ENCODE measurements at regions not wholly inside any gene's neighbourhood (a gene's known extent, or its start where the extent isn't known, plus 50 kb on each side); places are given as distances from the start of the nearest gene placed in this dataset.

DNA sequence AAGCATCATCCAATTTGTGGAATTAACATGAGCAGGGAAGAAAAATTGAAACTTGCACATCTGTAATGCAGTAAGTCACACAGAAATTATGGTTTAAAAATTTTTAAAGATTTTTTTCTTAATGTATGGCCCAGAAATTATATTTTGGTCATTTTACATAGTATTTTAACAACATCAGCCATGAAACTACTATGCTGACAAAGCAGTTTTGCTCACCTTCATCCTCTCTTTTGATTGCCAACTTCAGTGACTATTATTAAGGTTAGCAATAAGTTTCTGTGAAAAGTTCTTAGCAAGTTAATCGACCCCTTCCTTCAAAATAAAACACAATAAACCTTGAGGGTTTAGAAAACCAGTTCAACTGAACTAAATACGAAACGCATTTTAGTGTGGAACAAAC lies 1347.0 kb downstream of the EPHA7 start:
- no peaks in the 10 kb centered on the region for H3K4me1 ChIP-seq
- no peaks in the 10 kb centered on the region for H3K27me3 ChIP-seq
- intact Hi-C loops (cut with DNase I; ENCODE audit: low total_unique reads) = no loop called here
- no peak overlapping the region for H3K4me3 ChIP-seq
- H3K27ac ChIP-seq = no peak overlapping the region
- H3K36me3 ChIP-seq = no peaks in the 10 kb centered on the region
- DNase-seq (ENCODE audit: low spot score in 2 of 2) = no peak
- TF ChIP-seq, protein P1, sequence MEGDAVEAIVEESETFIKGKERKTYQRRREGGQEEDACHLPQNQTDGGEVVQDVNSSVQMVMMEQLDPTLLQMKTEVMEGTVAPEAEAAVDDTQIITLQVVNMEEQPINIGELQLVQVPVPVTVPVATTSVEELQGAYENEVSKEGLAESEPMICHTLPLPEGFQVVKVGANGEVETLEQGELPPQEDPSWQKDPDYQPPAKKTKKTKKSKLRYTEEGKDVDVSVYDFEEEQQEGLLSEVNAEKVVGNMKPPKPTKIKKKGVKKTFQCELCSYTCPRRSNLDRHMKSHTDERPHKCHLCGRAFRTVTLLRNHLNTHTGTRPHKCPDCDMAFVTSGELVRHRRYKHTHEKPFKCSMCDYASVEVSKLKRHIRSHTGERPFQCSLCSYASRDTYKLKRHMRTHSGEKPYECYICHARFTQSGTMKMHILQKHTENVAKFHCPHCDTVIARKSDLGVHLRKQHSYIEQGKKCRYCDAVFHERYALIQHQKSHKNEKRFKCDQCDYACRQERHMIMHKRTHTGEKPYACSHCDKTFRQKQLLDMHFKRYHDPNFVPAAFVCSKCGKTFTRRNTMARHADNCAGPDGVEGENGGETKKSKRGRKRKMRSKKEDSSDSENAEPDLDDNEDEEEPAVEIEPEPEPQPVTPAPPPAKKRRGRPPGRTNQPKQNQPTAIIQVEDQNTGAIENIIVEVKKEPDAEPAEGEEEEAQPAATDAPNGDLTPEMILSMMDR (IDR thresholded peaks at IDR 0.05) = no peak
- TF ChIP-seq POLR2AphosphoS5 (IDR thresholded peaks at IDR 0.05) = no peak
- TF ChIP-seq POLR2A (IDR thresholded peaks at IDR 0.05) = no peak
- no peaks in the 10 kb centered on the region for H3K9me3 ChIP-seq

DNA sequence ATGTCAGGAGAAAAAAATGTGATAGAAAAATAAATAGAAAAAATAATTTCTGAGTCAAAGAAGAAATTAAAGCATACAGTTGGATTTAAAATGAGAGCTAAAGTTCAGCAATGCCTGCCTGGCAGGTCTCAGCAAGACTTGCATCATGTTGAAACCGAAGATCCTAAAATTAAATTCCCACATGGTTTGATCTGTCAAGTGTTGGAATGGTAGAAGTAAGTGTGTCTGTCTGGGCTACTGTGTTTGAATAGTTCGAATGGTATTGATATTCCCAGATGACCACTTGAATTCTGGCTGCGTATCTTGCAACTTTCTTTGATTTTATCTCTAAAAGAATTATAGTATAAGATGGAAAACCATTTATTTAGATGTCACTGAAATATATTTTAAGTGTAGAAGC lies 1349.6 kb downstream of the EPHA7 start:
- H3K27ac ChIP-seq = no peak overlapping the region

DNA sequence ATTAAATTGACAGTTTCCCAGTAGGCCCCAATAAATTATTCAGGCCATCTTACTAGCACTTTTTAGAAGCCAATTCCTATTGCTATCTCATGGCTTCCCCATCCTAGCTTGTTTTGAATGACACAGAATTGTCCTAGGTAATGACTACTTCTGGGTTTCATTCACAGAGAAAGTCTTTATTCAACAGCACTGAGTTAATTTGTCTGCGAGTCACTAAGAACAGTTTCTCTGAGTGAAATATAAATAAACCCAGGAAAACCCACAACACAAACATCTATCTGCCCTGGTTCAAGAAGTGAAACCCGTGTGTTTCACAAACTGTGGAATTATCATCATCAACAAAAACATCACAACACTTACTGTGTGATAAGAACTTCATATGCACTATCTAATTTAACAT lies 1366.8 kb downstream of the EPHA7 start:
- H3K4me3 ChIP-seq = no peak overlapping the region
- H3K36me3 ChIP-seq = no peaks in the 10 kb centered on the region
- no peaks in the 10 kb centered on the region for H3K27me3 ChIP-seq
- intact Hi-C loops (cut with DNase I; ENCODE audit: low total_unique reads) = no loop called here
- no peak overlapping the region for H3K27ac ChIP-seq
- no peaks in the 10 kb centered on the region for H3K9me3 ChIP-seq
- no peak for DNase-seq (ENCODE audit: low spot score in 2 of 2)
- TF ChIP-seq POLR2AphosphoS5 (IDR thresholded peaks at IDR 0.05) (no peak), POLR2A (IDR thresholded peaks at IDR 0.05) (no peak)
- TF ChIP-seq, protein P1 (IDR thresholded peaks at IDR 0.05) = no peak
- H3K4me1 ChIP-seq = no peaks in the 10 kb centered on the region

More for the DNA sequence above, 1349.6 kb downstream of the EPHA7 start:
- TF ChIP-seq POLR2A (IDR thresholded peaks at IDR 0.05) = no peak
- TF ChIP-seq, protein P1 (IDR thresholded peaks at IDR 0.05) = no peak
- TF ChIP-seq POLR2AphosphoS5 (IDR thresholded peaks at IDR 0.05) = no peak
- no peak for DNase-seq (ENCODE audit: low spot score in 2 of 2)
- intact Hi-C loops (cut with DNase I; ENCODE audit: low total_unique reads) = no loop called here
- no peaks in the 10 kb centered on the region for H3K9me3 ChIP-seq
- H3K27me3 ChIP-seq = no peaks in the 10 kb centered on the region
- no peak overlapping the region for H3K4me3 ChIP-seq
- H3K4me1 ChIP-seq = no peaks in the 10 kb centered on the region
- H3K36me3 ChIP-seq = no peaks in the 10 kb centered on the region

DNA sequence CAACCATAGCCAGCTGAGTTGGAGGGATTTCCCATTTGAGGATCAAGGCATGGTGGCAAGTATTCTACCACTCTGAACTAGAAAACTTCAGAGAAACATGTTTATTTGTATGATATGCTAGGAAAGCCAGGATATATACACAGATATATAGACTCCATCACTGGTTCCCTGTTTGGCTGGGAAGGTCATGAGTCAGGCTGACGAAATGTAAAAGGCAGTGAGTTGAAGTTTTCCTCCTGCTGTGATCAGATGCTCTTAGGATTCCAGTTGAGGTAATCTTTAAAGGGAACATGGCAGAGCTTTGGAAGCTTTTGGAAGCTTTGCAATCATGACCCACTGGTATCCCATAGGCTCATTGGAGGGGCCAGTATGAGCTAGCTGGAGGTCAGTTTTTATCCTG lies 1369.1 kb downstream of the EPHA7 start:
- Histone ChIP-seq H3K27ac (no peak overlapping the region), H3K36me3 (no peaks in the 10 kb centered on the region), H3K4me3 (no peak overlapping the region), H3K27me3 (no peaks in the 10 kb centered on the region), H3K4me1 (no peaks in the 10 kb centered on the region), H3K9me3 (no peaks in the 10 kb centered on the region)
- no peak for DNase-seq (ENCODE audit: low spot score in 2 of 2)
- TF ChIP-seq POLR2AphosphoS5 (IDR thresholded peaks at IDR 0.05) = no peak
- TF ChIP-seq, protein P1 (IDR thresholded peaks at IDR 0.05) = no peak
- TF ChIP-seq POLR2A (IDR thresholded peaks at IDR 0.05) = no peak
- intact Hi-C loops (cut with DNase I; ENCODE audit: low total_unique reads) = no loop called here

DNA sequence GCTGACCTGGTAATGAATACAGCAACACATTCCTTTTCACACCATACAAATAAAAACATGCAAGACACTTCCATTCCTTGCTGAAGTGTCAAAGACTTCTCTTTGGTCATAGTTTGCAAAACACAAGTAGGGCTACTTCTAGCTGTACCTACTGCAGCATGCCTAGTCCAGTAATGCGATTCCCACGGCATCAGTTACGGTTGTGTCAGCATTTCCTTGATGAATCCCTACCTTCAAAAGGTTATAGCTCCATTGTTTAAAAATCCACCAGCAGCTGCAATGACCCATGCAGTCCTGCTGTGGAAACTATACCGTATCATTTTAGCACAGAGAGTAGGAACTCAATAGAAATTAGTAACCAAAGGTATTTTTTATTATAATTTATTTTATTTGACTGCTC lies 1371.5 kb downstream of the EPHA7 start:
- no peak for DNase-seq (ENCODE audit: low spot score in 2 of 2)
- no peaks in the 10 kb centered on the region for H3K9me3 ChIP-seq
- TF ChIP-seq, protein P1 (IDR thresholded peaks at IDR 0.05) = no peak
- TF ChIP-seq POLR2A (IDR thresholded peaks at IDR 0.05) = no peak
- TF ChIP-seq POLR2AphosphoS5 (IDR thresholded peaks at IDR 0.05) = no peak
- intact Hi-C loops (cut with DNase I; ENCODE audit: low total_unique reads) = no loop called here
- H3K27ac ChIP-seq = no peak overlapping the region
- no peak overlapping the region for H3K4me3 ChIP-seq
- H3K27me3 ChIP-seq = no peaks in the 10 kb centered on the region
- H3K36me3 ChIP-seq = no peaks in the 10 kb centered on the region
- H3K4me1 ChIP-seq = no peaks in the 10 kb centered on the region

Measured in breast epithelium (tissue), 4 donors.